ENCODE measurements at regions not wholly inside any gene's neighbourhood (a gene's known extent, or its start where the extent isn't known, plus 50 kb on each side); places are given as distances from the start of the nearest gene placed in this dataset.
"Not testable (repeated sequence)": the region's sequence is repeated elsewhere in the genome, so short reads cannot be mapped to it uniquely, and the experiment has no call there.

DNA sequence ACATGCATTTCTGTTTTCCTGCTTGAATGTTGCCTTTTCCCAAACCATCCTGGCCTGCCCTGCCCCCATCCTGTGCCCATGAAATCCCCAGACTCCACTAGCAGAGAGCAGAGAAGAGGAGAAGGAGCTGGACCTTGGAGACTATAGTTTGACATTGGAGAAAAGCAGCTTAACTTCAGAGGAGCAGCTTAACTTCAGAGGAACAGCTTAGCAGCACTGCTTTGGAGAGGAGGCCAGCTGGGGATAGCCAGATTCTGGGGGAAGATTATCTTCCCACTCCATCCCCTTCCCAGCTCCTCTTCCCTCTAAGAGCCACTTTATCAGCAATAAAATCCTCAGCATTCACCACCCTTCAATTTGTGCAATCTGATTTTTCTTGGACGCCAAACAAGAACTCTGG is 443.0 kb downstream of the PCDH10 start:
- no peak for DNase-seq

DNA sequence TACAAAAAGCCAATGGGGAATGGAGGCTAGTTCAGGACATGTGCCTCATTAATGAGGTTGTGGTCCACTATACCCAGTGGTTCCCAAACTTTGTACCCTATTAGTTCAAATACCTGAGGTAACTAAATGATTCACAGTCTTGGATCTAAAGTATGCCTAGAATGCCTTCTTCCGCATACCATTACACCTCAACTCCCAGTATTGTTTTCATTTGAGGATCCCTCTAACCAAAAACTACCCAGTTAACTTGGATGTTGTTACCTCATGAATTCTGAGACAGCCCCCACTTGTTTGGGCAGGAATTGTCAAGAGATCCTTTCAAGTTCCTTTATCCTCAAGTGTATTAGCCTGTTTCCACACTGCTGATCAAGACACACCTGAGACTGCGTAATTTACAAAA is 439.2 kb downstream of the PCDH10 start:
- no peak for DNase-seq

- DNase-seq = no peak
Measured at GRCh38 chr4:133585323-133585722, 436.2 kb downstream of the PCDH10 start.

GRCh38 chr4:133584714-133585113 is 435.6 kb downstream of the PCDH10 start:
- DNase-seq = no peak

DNA sequence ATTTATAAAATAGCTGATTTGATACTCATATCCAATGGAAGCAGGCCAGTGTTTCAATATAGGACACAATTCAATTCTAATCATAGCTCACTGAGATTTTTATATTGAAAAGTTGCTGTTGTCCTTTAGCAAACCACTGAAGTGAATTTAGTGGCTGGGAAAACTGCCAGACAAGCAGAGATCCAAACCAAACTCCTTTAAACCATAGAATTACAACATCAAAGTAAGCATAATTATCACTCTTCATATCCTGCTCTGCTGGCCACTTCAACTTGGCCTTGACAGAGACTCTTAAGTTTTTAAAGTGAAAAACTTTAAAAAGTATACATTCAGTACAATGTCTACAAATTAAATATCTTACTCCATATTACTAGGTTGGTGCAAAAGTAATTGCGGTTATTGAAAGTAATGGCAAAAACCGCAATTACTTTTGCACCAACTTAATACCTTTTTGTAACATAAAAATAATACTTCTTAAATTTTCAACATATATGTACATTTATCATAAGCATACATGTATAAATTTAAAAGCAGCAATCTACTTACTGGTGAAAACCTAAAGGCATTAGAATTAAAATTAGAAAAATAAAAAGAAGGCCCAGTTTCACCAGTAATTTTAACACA is 433.0 kb downstream of the PCDH10 start:
- DNase-seq = no peak

- DNase-seq = no peak
Measured at GRCh38 chr4:133574248-133574647, 425.2 kb downstream of the PCDH10 start.

- DNase-seq = no peak
Measured at GRCh38 chr4:133565379-133565778, 416.3 kb downstream of the PCDH10 start.

DNA sequence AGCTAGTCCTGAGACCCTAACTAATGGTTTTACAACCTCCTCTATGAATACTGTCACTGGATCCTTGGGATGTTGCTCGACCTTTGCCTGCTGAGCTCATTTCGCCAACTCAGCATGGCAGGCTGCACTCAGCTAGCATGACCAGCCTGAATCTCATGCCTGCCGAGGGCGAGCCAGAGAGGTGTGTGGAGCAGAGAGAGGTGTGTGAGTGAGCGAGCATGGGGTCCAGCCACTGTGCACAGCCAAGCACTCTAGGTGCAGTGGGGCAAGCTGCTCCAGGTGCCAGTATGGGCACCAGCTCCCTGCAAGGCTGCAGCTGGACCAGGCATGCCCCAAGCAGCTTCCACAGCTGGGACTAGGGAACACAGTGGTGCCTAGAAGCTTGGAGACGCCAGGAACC is 410.9 kb downstream of the PCDH10 start:
- DNase-seq = no peak

DNA sequence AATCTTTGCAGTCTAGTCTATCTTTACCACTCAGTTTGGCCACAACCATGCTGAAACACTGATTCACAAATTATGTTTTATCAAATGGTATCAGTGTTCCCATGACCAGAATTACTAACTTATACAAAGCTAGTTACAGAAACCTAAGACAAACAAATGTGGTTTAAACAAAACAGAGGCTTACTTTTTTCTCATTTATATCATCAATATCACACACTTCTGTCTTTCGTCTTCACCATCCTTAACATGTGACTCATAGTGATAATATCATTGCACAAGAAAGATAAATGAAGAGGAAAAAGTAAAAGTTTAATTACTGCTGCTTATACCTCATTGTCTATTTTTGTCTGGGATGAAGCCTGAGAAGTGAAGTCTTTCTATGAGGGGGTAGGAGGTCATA is 406.6 kb downstream of the PCDH10 start:
- DNase-seq = no peak

DNA sequence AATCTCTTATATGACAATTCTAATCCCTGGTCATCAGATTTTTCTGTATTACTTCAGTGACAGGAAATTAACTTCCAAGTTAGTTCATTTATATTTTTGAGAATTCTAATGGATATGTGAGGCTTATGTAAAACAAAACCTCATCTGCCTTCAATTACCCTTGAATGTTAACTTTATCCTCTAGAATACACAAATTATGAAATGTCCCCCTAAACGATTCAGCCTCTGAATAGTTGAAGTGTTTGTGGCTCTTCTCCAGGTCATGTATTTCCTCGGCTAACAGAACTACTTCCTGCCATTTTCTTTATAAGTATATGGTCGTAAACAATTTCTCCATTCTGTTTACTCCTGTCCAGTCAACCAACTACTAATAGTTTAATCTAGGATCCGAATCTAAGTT is 401.3 kb downstream of the PCDH10 start:
- DNase-seq = no peak

DNA sequence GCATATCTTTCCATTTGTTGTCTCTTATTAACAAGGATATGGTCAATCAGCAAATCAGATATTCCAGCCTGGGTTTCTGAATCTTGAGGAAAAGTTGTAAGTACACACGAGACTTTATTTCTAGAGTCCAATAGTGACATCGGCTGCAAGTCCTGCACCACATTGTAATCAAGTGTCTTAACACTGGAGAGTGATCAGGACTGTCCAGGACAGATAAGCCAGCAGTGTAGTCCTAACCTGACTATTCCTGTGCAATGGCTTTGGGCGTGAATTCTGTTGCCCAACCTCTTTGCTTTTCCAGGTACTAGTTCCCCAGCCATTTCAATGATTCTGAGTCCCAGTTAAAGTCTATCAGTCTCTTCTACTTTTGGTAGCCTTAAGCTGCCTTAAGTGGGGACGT is 395.0 kb downstream of the PCDH10 start:
- DNase-seq = no peak

DNA sequence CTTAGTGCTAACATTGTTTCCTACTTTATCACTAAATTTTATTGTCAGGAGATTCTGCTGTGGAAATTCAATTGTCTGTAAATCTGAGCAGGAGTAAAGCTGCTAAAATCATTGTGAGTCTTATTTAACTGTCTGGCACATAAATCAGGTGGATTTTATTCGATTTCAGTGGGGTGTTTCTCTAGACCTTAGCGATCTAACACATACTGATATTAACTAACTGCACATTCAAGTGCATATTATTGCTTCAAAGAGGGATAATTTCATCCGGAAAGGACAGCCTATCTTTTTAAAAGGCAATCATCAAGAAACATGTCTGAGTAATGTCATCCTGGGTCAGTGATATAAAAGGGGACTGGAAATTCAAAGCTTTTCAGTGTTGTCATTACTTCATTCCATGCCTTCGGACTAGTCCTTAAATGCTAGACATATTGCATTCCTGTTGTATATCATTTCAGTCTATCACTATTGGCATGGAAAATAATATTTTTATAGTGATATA is 388.7 kb downstream of the PCDH10 start:
- DNase-seq = no peak

DNA sequence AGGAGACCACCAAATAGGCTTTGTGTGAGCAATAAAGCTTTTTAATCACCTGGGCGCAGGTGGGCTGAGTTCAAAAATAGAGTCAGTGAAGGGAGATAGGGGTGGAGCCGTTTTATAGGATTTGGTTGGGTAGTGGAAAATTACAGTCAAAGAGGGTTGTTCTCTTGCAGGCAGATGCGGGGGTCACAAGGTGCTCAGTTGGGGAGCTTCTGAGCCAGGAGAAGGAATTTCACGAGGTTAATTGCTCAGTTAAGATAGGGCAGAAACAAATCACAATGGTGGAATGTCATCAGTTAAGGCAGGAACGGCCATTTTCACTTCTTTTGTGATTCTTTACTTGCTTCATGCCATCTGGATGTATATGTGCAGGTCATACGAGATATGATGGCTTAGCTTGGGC is 385.1 kb downstream of the PCDH10 start:
- not testable (repeated sequence) for DNase-seq

- no peak for DNase-seq
Measured at GRCh38 chr4:133524369-133524768, 375.3 kb downstream of the PCDH10 start.

- DNase-seq = no peak
Measured at GRCh38 chr4:133513901-133514300, 364.8 kb downstream of the PCDH10 start.

DNA sequence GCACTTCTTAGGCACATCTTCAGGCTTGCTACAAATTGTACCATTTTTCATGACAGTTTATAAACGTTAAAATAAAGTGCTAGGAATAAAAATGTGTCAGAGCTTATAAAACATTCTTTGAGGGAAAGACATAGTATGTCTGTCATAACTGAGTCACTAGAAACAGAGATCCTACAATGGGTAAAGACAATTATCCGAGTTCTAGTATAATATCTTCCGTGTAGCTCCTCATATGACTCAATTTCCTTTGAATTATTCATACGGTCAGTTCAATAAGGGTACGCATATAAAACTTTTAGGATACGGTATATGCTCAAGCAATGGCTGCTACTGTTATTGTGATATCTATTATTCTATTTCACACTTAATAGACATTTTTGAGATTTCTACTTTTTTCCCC is 349.1 kb downstream of the PCDH10 start:
- DNase-seq = no peak

- no peak for DNase-seq
Measured at GRCh38 chr4:133493776-133494175, 344.7 kb downstream of the PCDH10 start.

GRCh38 chr4:133493241-133493640 is 344.1 kb downstream of the PCDH10 start:
- no peak for DNase-seq

DNA sequence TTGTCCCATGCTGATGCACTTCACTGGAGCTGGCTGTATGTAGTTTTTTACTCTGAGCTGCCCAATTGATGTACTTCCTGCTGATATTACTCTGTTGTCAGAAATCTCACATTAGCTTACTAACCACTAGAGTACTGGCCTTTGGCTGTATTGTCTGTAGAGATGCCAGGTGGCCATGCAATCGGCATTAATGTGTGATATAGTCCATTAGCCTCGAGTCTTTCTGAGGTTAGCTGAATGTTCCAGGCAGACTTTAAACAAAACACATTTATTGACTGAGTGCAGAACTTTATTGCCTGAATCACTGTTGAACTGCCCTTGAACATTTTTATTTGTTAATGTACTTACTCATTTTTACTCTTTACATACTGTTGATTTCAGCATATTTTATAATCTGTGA is 335.2 kb downstream of the PCDH10 start:
- no peak for DNase-seq

- DNase-seq = no peak
Measured at GRCh38 chr4:133483600-133484246, 334.6 kb downstream of the PCDH10 start.

DNA sequence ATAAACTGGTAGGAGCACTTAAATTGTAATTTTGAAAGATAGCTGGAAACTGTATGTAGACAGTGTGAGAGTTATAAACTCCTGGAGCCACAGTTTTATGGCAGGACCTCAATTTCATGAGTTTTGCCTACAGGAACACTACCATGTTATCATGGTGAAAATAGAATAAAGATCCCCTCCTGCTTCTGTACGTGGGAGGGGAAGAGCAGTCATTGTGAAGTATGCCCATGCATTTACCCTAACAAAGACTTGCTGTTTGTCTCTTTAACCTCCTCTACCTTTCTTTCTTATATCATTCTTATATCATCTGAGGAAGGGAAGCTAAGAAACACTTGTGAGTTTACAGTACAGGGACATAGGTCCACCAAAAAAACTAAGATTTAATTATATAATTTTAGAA is 327.0 kb downstream of the PCDH10 start:
- DNase-seq = no peak

DNA sequence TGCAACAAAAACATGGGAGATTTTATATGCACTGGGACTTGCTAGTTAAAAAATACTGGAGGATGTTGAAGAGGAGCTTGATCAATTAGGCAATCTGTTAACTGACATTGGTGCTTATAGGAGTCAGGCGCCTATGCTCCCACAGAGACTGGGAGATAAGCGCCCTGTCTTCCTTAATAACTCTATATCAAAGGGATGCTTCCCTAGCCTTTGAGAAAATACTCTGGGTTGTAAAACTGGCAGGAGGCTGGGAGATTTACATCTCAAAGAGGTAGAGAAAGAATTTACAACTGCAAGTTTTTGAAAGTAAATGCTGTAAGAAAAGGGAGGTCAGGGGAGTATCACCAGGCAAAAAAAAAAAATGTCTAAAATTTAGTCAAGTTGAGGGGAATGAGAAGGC is 325.4 kb downstream of the PCDH10 start:
- DNase-seq = no peak

DNA sequence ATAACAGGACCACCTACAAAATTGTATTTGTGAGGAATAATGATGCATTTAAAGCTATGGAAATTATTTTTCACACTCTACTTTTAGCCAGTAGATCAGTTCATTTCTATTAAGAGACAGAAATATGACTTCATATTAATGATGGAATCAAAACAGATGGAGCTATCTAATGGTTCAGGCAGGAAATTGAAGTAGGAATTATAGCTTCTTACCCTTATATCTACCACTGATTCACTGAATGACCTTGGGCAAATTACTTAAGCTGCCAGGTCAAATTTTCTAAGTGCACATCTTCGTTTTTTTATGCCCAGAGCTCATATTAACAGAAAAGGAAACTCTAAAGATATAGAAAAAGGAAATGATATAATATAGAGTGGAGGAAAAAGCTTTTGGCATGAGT is 323.1 kb downstream of the PCDH10 start:
- no peak for DNase-seq

DNA sequence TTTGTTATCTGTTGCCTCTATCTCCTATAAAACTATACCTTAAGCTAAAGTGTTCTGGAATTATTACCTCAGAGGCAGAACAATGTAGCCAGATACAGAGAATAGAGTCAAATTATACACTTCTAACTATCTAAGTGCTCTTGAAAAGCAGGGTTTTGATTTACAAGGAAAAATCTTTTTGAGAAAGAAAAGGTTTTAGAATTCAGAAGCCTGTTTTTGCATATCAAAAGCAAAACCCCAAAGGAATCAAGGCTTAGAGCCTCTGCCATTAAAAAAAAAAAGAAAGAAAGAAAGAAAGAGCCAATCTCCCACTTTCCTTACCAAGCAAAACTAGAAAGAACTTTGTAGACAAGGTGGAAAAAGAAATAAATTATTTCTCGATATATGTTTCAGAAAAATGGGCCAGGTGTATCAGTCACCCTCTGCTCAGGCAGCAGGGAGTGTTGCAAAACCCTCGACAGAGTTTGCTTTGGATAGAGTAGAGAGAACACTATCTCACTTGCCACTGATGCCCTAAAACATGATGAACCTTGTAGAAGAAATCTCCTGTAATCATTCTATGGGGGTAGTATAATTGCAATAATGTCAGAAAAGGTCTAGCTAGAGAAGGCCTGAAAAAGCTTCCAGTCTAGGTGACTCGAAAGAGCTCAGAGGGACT is 318.3 kb downstream of the PCDH10 start:
- DNase-seq = no peak

All from T-helper 2 cell (primary cell).